ENCODE measurements at regions not wholly inside any gene's neighbourhood (a gene's known extent, or its start where the extent isn't known, plus 50 kb on each side); places are given as distances from the start of the nearest gene placed in this dataset.
"Not testable (repeated sequence)": the region's sequence is repeated elsewhere in the genome, so short reads cannot be mapped to it uniquely, and the experiment has no call there.

DNA sequence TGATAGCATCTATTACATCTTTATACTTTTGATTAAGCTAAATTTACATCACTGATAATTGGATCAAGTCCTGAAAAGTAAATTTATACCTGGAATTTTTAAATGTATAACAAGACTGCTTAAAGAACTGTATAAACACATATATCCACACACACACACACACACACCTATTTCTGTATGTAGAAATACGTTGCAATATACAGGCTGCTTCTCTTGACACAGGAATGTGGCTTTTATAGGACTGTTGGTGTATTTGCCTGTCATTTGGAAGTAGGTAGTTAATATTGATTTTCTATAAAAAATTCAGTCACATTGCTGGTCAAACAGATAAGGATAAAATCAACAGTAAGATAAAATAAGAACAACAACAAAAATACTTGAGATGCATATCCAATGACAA lies 708.5 kb upstream of the RAG2 start (continued):
- no peak for TF ChIP-seq ZNF274 (IDR thresholded peaks at IDR 0.05; ENCODE audit: low read depth, low read length)
- no peak for TF ChIP-seq POLR2A (IDR thresholded peaks at IDR 0.05; ENCODE audit: borderline replicate concordance, extremely low read depth, insufficient read depth, insufficient read length)
- no peak for TF ChIP-seq SP1 (IDR thresholded peaks at IDR 0.05; ENCODE audit: low read depth)
- no peak for TF ChIP-seq EZH2phosphoT487 (IDR thresholded peaks at IDR 0.05; ENCODE audit: borderline replicate concordance)

DNA sequence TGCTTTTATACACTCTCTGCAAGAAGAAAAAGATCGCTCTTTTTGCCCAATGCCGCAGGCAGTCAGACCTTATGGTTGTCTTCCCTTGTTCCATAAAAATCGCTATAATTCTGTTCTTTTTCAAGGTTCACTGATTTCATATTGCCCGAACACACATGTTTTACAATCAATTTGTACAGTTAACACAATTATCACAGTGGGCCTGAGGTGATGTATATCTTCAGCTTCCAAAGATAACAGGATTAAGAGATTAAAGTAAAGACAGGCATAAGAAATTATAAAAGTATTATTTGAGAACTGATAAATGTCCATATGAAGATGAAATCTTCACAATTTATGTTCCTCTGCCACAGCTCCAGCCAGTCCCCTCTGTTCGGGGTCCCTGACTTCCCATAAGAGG lies 703.4 kb upstream of the RAG2 start:
- CTCF ChIA-PET; DNase-seq (ENCODE audit: low read depth, low spot score); H3K27me3 ChIP-seq (ENCODE audit: insufficient read depth, low read length); H3K27ac ChIP-seq (ENCODE audit: low read depth, low read length); BruUV-seq (replicated peaks); H3K36me3 ChIP-seq (ENCODE audit: control insufficient read depth in 1 of 2, insufficient read depth in 2 of 2, low read length in 2 of 2); intact Hi-C loops (cut with micrococcal nuclease); H4K20me1 ChIP-seq (ENCODE audit: insufficient read depth); H3K4me2 ChIP-seq (ENCODE audit: low read length); H3K79me2 ChIP-seq (ENCODE audit: insufficient read depth, low read length); H3K4me1 ChIP-seq (ENCODE audit: control insufficient read depth in 1 of 2, insufficient read depth in 2 of 2, low read length in 2 of 2); ATAC-seq; H3K4me3 ChIP-seq (replicated peaks in 1 of 2; ENCODE audit: low read depth in 1 of 2, low read length in 2 of 2); POLR2A ChIA-PET; RAD21 ChIA-PET (ENCODE audit: low non-redundant PET in 1 of 2, low total read pairs in 2 of 2, uncharacterized antibody in 2 of 2, unreplicated experiment in 2 of 2); H3K9ac ChIP-seq (ENCODE audit: low read length); H2AFZ ChIP-seq (ENCODE audit: low read depth, low read length, poor library complexity, severe bottlenecking); H3K9me2 ChIP-seq (ENCODE audit: insufficient read depth): not testable (repeated sequence)
- H3K9me3 ChIP-seq (ENCODE audit: control insufficient read depth in 1 of 2, insufficient read depth in 1 of 2, low read depth in 1 of 2, low read length in 2 of 2): peaks cover 5 to 16% of the 10 kb centered on the region in 2 experiments; a peak in 2 of 4 replicates

DNA sequence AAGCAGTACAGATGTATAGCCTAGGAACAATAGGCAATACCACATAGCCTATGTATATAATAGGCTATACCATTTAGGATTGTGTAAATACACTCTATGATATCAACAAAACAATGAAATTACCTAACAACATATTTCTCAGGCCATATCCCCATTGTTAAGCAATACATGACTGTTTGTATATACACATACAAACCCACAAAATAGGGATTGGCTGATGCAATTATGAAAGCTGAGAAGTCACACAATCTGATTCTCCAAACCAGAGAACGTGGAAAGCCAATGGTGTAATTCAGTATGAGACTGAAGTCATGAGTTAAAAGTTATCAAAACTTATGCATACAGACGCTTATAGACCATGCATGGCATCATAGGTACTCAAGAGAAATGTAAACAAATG lies 700.1 kb upstream of the RAG2 start:
- Histone ChIP-seq H3K36me3 (ENCODE audit: control insufficient read depth in 1 of 2, insufficient read depth in 2 of 2, low read length in 2 of 2) (no peaks in the 10 kb centered on the region), H2AFZ (ENCODE audit: low read depth, low read length, poor library complexity, severe bottlenecking) (no peak overlapping the region), H3K79me2 (ENCODE audit: insufficient read depth, low read length) (no peaks in the 10 kb centered on the region), H3K9ac (ENCODE audit: low read length) (no peak overlapping the region), H3K4me1 (ENCODE audit: control insufficient read depth in 1 of 2, insufficient read depth in 2 of 2, low read length in 2 of 2) (no peaks in the 10 kb centered on the region), H3K27me3 (ENCODE audit: insufficient read depth, low read length) (no peaks in the 10 kb centered on the region), H3K9me2 (ENCODE audit: insufficient read depth) (no peaks in the 10 kb centered on the region), H3K9me3 (ENCODE audit: control insufficient read depth in 1 of 2, insufficient read depth in 1 of 2, low read depth in 1 of 2, low read length in 2 of 2) (peaks cover 5 to 23% of the 10 kb centered on the region in 2 experiments; a peak in 2 of 4 replicates), H3K27ac (ENCODE audit: low read depth, low read length) (no peak overlapping the region), H4K20me1 (ENCODE audit: insufficient read depth) (no peaks in the 10 kb centered on the region), H3K4me2 (ENCODE audit: low read length) (no peak overlapping the region), H3K4me3 (replicated peaks in 1 of 2; ENCODE audit: low read depth in 1 of 2, low read length in 2 of 2) (no peak overlapping the region)
- intact Hi-C loops (cut with micrococcal nuclease): no loop called here
- no peak for DNase-seq (ENCODE audit: low read depth, low spot score)
- POLR2A ChIA-PET: no interaction called here
- CTCF ChIA-PET: no interaction called here
- RAD21 ChIA-PET (ENCODE audit: low non-redundant PET in 1 of 2, low total read pairs in 2 of 2, uncharacterized antibody in 2 of 2, unreplicated experiment in 2 of 2): no interaction called here
- ATAC-seq: no peak
- BruUV-seq (replicated peaks): no TSS peak
- TF ChIP-seq EGR1 (IDR thresholded peaks at IDR 0.05; ENCODE audit: low read depth) (no peak), RAD21 (IDR thresholded peaks at IDR 0.05; ENCODE audit: low read depth) (no peak), SRF (IDR thresholded peaks at IDR 0.05; ENCODE audit: low read depth) (no peak), SIN3A (IDR thresholded peaks at IDR 0.05; ENCODE audit: low read depth) (no peak), YY1 (IDR thresholded peaks at IDR 0.05; ENCODE audit: extremely low read depth, insufficient replicate concordance, low read depth, low read length) (no peak), CEBPB (IDR thresholded peaks at IDR 0.05; ENCODE audit: low read depth) (no peak), POLR2AphosphoS5 (IDR thresholded peaks at IDR 0.05; ENCODE audit: low read depth, low read length) (no peak)
- TF ChIP-seq, protein P1, sequence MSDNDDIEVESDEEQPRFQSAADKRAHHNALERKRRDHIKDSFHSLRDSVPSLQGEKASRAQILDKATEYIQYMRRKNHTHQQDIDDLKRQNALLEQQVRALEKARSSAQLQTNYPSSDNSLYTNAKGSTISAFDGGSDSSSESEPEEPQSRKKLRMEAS (IDR thresholded peaks at IDR 0.05): no peak
- TF ChIP-seq, protein P2, sequence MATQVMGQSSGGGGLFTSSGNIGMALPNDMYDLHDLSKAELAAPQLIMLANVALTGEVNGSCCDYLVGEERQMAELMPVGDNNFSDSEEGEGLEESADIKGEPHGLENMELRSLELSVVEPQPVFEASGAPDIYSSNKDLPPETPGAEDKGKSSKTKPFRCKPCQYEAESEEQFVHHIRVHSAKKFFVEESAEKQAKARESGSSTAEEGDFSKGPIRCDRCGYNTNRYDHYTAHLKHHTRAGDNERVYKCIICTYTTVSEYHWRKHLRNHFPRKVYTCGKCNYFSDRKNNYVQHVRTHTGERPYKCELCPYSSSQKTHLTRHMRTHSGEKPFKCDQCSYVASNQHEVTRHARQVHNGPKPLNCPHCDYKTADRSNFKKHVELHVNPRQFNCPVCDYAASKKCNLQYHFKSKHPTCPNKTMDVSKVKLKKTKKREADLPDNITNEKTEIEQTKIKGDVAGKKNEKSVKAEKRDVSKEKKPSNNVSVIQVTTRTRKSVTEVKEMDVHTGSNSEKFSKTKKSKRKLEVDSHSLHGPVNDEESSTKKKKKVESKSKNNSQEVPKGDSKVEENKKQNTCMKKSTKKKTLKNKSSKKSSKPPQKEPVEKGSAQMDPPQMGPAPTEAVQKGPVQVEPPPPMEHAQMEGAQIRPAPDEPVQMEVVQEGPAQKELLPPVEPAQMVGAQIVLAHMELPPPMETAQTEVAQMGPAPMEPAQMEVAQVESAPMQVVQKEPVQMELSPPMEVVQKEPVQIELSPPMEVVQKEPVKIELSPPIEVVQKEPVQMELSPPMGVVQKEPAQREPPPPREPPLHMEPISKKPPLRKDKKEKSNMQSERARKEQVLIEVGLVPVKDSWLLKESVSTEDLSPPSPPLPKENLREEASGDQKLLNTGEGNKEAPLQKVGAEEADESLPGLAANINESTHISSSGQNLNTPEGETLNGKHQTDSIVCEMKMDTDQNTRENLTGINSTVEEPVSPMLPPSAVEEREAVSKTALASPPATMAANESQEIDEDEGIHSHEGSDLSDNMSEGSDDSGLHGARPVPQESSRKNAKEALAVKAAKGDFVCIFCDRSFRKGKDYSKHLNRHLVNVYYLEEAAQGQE (IDR thresholded peaks at IDR 0.05; ENCODE audit: low read depth): no peak
- TF ChIP-seq, protein P3, sequence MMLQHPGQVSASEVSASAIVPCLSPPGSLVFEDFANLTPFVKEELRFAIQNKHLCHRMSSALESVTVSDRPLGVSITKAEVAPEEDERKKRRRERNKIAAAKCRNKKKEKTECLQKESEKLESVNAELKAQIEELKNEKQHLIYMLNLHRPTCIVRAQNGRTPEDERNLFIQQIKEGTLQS (IDR thresholded peaks at IDR 0.05): no peak
- TF ChIP-seq, protein P4, sequence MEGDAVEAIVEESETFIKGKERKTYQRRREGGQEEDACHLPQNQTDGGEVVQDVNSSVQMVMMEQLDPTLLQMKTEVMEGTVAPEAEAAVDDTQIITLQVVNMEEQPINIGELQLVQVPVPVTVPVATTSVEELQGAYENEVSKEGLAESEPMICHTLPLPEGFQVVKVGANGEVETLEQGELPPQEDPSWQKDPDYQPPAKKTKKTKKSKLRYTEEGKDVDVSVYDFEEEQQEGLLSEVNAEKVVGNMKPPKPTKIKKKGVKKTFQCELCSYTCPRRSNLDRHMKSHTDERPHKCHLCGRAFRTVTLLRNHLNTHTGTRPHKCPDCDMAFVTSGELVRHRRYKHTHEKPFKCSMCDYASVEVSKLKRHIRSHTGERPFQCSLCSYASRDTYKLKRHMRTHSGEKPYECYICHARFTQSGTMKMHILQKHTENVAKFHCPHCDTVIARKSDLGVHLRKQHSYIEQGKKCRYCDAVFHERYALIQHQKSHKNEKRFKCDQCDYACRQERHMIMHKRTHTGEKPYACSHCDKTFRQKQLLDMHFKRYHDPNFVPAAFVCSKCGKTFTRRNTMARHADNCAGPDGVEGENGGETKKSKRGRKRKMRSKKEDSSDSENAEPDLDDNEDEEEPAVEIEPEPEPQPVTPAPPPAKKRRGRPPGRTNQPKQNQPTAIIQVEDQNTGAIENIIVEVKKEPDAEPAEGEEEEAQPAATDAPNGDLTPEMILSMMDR (IDR thresholded peaks at IDR 0.05 in 2 of 3, conservative IDR thresholded peaks at IDR 0.05 in 1 of 3; ENCODE audit: borderline replicate concordance in 1 of 3, insufficient read depth in 1 of 3, low read depth in 2 of 3, low read length in 2 of 3): no peak
